SW 1271 (cell line): ENCODE measurements at regions not wholly inside any gene's neighbourhood (a gene's known extent, or its start where the extent isn't known, plus 50 kb on each side); places are given as distances from the start of the nearest gene placed in this dataset.
"Not testable (repeated sequence)": the region's sequence is repeated elsewhere in the genome, so short reads cannot be mapped to it uniquely, and the experiment has no call there.

Experiments
- DNase-seq, 2 experiments: peaks; one replicate each; lab custom pipeline; 2025; lab: John Stamatoyannopoulos, UW

- DNase-seq = no peak
These were observed 86.3 kb upstream of the GOT2 start for GRCh38 chr16:58820411-58820810.

- DNase-seq = no peak
These were observed 81.2 kb upstream of the GOT2 start for GRCh38 chr16:58815181-58815888.

- peak in 1 of 2 experiments; percentile 15 for DNase-seq
These were observed 80.3 kb upstream of the GOT2 start for GRCh38 chr16:58814348-58814801.

- DNase-seq = no peak
These were observed 75.1 kb upstream of the GOT2 start for GRCh38 chr16:58809213-58809612.

- DNase-seq = no peak
These were observed 73.2 kb upstream of the GOT2 start for GRCh38 chr16:58807276-58807675.

GRCh38 chr16:58801838-58802237, 67.7 kb upstream of the GOT2 start:
- no peak for DNase-seq

GRCh38 chr16:58797137-58797801, 63.2 kb upstream of the GOT2 start:
- DNase-seq = no peak

GRCh38 chr16:58793366-58793765, 59.2 kb upstream of the GOT2 start:
- DNase-seq = no peak

- no peak for DNase-seq
These were observed 58.1 kb upstream of the GOT2 start for GRCh38 chr16:58792188-58792587.

GRCh38 chr16:58790816-58791557, 56.9 kb upstream of the GOT2 start:
- not testable (repeated sequence) for DNase-seq

- DNase-seq = no peak
These were observed 55.2 kb upstream of the GOT2 start for GRCh38 chr16:58789351-58789750.
